Neutrophil (primary cell): ENCODE measurements at regions not wholly inside any gene's neighbourhood (a gene's known extent, or its start where the extent isn't known, plus 50 kb on each side); places are given as distances from the start of the nearest gene placed in this dataset.

Source experiments
- H3K27ac ChIP-seq: fragments of 200-600 bp; sonication (generic); 2 replicates; pipeline ENCODE4 v1.5.1; 2016; ENCODE audit warnings: mild to moderate bottlenecking, moderate library complexity
- H3K27me3 ChIP-seq: fragments of 200-600 bp; sonication (generic); 2 replicates; pipeline ENCODE4 v1.6.0; 2016; ENCODE audit warnings: mild to moderate bottlenecking
- H3K36me3 ChIP-seq: fragments of 200-600 bp; sonication (generic); 2 replicates; pipeline ENCODE4 v1.5.1; 2017
- H3K4me1 ChIP-seq, 2 experiments: fragments of 200-600 bp in 1 of 2; sonication (generic) in 1 of 2; 1 replicate in 1 of 2; 2 replicates in 1 of 2; pipeline versions ENCODE4 v1.5.1 to v1.6.1; 2013 to 2016; ENCODE audit warnings: low read depth in 1 of 2, low read length in 1 of 2, mild to moderate bottlenecking in 1 of 2, moderate library complexity in 1 of 2; ENCODE audit not compliant: control insufficient read depth in 1 of 2, insufficient read depth in 1 of 2
- H3K4me3 ChIP-seq, 2 experiments: fragments of 200-600 bp in 1 of 2; sonication (generic) in 1 of 2; 1 replicate in 1 of 2; 2 replicates in 1 of 2; pipeline ENCODE4 v1.5.1; 2013 to 2016; ENCODE audit warnings: low read depth in 1 of 2, low read length in 1 of 2, mild to moderate bottlenecking in 1 of 2, moderate library complexity in 1 of 2
- H3K9me3 ChIP-seq: fragments of 200-600 bp; sonication (generic); 2 replicates; pipeline ENCODE4 v1.5.1; 2016
- CTCF ChIP-seq: fragments of 200-600 bp; sonication (generic); IDR thresholded peaks from 2 replicates; pipeline ENCODE4 v1.5.1; 2016; ENCODE audit warnings: antibody characterized with exemption

GRCh38 chr22:48795664-48796063, 1032.0 kb downstream of the BRD1 start:
- no peaks in the 10 kb centered on the region for H3K36me3 ChIP-seq
- no peak for TF ChIP-seq CTCF
- no peaks in the 10 kb centered on the region for H3K4me1 ChIP-seq
- no peak overlapping the region for H3K27ac ChIP-seq
- H3K4me3 ChIP-seq, result no peak overlapping the region
- H3K27me3 ChIP-seq, result no peaks in the 10 kb centered on the region
- no peaks in the 10 kb centered on the region for H3K9me3 ChIP-seq

GRCh38 chr22:48794906-48795305, 1032.8 kb downstream of the BRD1 start:
- H3K4me3 ChIP-seq, result no peak overlapping the region
- H3K27ac ChIP-seq, result no peak overlapping the region
- H3K9me3 ChIP-seq, result no peaks in the 10 kb centered on the region
- no peaks in the 10 kb centered on the region for H3K4me1 ChIP-seq
- TF ChIP-seq CTCF, result no peak
- H3K36me3 ChIP-seq, result no peaks in the 10 kb centered on the region
- H3K27me3 ChIP-seq, result no peaks in the 10 kb centered on the region

- no peak for TF ChIP-seq CTCF
- H3K9me3 ChIP-seq, result no peaks in the 10 kb centered on the region
- no peak overlapping the region for H3K4me3 ChIP-seq
- no peak overlapping the region for H3K27ac ChIP-seq
- H3K36me3 ChIP-seq, result no peaks in the 10 kb centered on the region
- H3K4me1 ChIP-seq, result no peaks in the 10 kb centered on the region
- H3K27me3 ChIP-seq, result no peaks in the 10 kb centered on the region
These were observed 1033.7 kb downstream of the BRD1 start for GRCh38 chr22:48793949-48794348.

- H3K4me1 ChIP-seq, result no peaks in the 10 kb centered on the region
- H3K9me3 ChIP-seq, result no peaks in the 10 kb centered on the region
- no peak overlapping the region for H3K27ac ChIP-seq
- H3K4me3 ChIP-seq, result no peak overlapping the region
- TF ChIP-seq CTCF, result no peak
- no peaks in the 10 kb centered on the region for H3K27me3 ChIP-seq
- no peaks in the 10 kb centered on the region for H3K36me3 ChIP-seq
These were observed 1041.0 kb downstream of the BRD1 start for GRCh38 chr22:48786679-48786996.

GRCh38 chr22:48785792-48786678, 1041.6 kb downstream of the BRD1 start:
- no peak for TF ChIP-seq CTCF

More at GRCh38 chr22:48785792-48786678, 1041.6 kb downstream of the BRD1 start:
- H3K4me1 ChIP-seq, result no peaks in the 10 kb centered on the region
- H3K4me3 ChIP-seq, result no peak overlapping the region
- H3K27me3 ChIP-seq, result no peaks in the 10 kb centered on the region
- H3K36me3 ChIP-seq, result no peaks in the 10 kb centered on the region
- H3K27ac ChIP-seq, result no peak overlapping the region
- no peaks in the 10 kb centered on the region for H3K9me3 ChIP-seq
